ENCODE measurements at regions not wholly inside any gene's neighbourhood (a gene's known extent, or its start where the extent isn't known, plus 50 kb on each side); places are given as distances from the start of the nearest gene placed in this dataset.
A peak's percentile ranks its signal among the peaks of the same experiment; 100 is the strongest.

DNA sequence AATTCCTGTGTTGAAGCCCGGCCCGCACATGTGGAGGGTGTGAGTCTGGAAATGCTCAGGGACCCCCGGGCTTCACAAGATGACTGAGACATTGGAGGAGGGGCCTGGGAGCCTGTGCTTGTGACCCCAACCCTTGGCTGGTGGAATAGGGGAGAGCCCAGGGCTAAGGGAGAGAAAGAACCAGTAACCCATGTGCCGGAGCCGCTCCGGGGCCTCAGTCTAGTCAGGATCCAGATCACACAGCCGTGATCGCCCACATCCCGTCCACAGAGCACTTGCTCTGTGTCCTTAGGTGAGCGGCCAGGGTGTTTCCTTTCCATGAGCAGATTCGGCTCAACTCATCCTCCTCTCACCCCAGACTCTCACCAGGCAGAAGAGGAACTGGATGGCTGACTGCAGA is 152.3 kb upstream of the RPS6KA2 start:
- no peak for TF ChIP-seq POLR2A (IDR thresholded peaks at IDR 0.05)
- TF ChIP-seq, protein P1, sequence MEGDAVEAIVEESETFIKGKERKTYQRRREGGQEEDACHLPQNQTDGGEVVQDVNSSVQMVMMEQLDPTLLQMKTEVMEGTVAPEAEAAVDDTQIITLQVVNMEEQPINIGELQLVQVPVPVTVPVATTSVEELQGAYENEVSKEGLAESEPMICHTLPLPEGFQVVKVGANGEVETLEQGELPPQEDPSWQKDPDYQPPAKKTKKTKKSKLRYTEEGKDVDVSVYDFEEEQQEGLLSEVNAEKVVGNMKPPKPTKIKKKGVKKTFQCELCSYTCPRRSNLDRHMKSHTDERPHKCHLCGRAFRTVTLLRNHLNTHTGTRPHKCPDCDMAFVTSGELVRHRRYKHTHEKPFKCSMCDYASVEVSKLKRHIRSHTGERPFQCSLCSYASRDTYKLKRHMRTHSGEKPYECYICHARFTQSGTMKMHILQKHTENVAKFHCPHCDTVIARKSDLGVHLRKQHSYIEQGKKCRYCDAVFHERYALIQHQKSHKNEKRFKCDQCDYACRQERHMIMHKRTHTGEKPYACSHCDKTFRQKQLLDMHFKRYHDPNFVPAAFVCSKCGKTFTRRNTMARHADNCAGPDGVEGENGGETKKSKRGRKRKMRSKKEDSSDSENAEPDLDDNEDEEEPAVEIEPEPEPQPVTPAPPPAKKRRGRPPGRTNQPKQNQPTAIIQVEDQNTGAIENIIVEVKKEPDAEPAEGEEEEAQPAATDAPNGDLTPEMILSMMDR (IDR thresholded peaks at IDR 0.05): no peak
- no peak overlapping the region for H3K4me3 ChIP-seq (ENCODE audit: low read depth, poor library complexity, severe bottlenecking)
- 90 to 91% methylated on average over 11 of the region's 11 CpGs for WGBS, 2 donors
- intact Hi-C loops (cut with DNase I; ENCODE audit: low total_unique reads): no loop called here
- DNase-seq (ENCODE audit: low spot score in 2 of 2): peak; percentile 3 to 58

DNA sequence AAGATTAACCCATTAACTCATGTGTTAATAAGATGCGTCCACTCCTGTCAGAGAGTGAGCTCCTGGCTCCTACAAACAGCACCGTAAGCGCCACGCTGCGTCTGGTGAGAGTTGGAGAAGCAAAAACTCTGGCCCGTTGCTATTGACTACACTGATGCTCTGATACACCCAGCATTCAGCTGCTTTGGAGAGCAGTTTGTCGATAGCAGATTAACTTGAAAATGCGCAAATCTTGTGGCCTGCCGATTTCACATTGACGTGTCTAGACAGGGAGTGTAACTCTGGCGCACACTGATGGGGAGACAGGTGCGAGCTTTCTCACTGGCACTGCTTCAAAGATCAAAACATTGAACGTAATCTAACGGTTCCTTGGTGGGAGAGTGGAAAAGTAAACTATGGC is 151.7 kb upstream of the RPS6KA2 start:
- 85 to 89% methylated on average over 14 of the region's 14 CpGs for WGBS, 2 donors
- TF ChIP-seq, protein P1 (IDR thresholded peaks at IDR 0.05): no peak
- TF ChIP-seq POLR2A (IDR thresholded peaks at IDR 0.05): no peak
- no peak overlapping the region for H3K4me3 ChIP-seq (ENCODE audit: low read depth, poor library complexity, severe bottlenecking)
- intact Hi-C loops (cut with DNase I; ENCODE audit: low total_unique reads): no loop called here
- DNase-seq (ENCODE audit: low spot score in 2 of 2): peak; percentile 7 to 37

DNA sequence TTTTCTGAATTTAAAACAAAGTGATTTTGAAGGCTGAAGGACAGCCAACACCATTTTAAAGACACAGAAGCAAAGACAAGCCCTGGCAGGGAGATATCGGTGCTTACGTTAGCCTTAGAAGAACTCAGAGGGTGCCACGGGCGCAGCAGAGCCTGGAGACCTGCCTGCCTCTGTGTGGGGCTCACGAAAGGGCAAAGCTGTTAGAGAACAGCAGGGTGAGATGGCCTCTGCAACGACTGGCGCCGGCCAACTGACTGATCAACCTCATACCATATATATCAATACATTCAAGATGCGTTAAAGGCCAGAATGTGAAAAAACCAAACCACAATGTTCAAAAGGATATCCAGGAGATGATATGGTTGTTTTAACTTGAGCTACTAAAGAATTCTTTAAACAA is 151.0 kb upstream of the RPS6KA2 start:
- DNase-seq (ENCODE audit: low spot score in 2 of 2): peak; percentile 5 to 77
- no peak overlapping the region for H3K4me3 ChIP-seq (ENCODE audit: low read depth, poor library complexity, severe bottlenecking)
- 72 to 73% methylated on average over 9 of the region's 9 CpGs for WGBS, 2 donors
- intact Hi-C loops (cut with DNase I; ENCODE audit: low total_unique reads): no loop called here
- TF ChIP-seq, protein P1 (IDR thresholded peaks at IDR 0.05): no peak
- TF ChIP-seq POLR2A (IDR thresholded peaks at IDR 0.05): no peak

DNA sequence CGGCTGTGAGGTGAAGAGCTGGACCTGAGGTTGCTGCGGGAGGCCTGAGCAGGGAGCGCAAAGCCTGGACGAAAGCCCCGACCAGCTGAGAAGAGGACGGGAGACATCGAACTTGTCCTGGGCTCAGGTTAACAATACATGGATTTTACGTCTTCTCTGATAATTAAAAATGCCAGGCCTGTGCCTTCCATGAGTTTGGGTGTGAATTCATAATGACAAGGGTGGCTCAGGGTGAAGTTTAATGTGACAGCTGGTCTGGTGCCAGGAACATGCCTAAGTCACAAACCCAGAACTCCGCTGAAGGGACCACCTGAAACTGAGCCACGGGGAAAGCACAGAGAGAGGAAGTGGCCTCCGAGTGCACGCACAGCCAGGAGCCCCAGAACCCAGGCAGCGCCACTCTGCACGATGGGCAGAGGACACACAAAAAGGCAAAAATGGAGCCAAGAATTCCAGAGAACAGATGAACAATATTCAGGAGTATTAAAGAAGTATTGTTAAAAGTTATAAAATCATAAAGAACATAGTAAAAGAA is 150.1 kb upstream of the RPS6KA2 start:
- 80 to 81% methylated on average over 14 of the region's 14 CpGs for WGBS, 2 donors
- TF ChIP-seq, protein P1 (IDR thresholded peaks at IDR 0.05): no peak
- TF ChIP-seq POLR2A (IDR thresholded peaks at IDR 0.05): no peak
- H3K4me3 ChIP-seq (ENCODE audit: low read depth, poor library complexity, severe bottlenecking): no peak overlapping the region
- peak in 1 of 2 donors; percentile 71 for DNase-seq (ENCODE audit: low spot score in 2 of 2)
- intact Hi-C loops (cut with DNase I; ENCODE audit: low total_unique reads): no loop called here

DNA sequence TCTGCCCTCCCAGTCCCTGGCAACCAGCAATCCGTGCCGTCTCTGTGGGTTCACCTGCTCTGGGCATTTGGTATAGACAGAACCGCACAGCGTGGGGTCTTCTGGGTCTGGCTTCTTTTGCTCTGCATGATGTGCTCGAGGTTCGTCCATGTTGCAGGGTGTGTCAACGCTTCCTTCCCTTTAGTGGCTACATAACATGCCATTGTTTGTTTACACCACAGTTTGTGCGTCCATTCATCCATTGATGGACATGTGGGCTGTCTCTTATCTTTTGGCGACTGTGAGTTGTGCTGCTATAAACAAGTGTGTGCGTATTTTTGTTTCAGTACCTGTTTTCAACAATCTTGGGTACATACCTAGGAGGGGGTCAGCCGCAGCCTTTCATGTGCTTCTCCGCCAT is 149.5 kb upstream of the RPS6KA2 start:
- TF ChIP-seq, protein P1 (IDR thresholded peaks at IDR 0.05): no peak
- no peak for TF ChIP-seq POLR2A (IDR thresholded peaks at IDR 0.05)
- 88 to 92% methylated on average over 12 of the region's 12 CpGs for WGBS, 2 donors
- no peak overlapping the region for H3K4me3 ChIP-seq (ENCODE audit: low read depth, poor library complexity, severe bottlenecking)
- intact Hi-C loops (cut with DNase I; ENCODE audit: low total_unique reads): no loop called here
- DNase-seq (ENCODE audit: low spot score in 2 of 2): peak; percentile 3 to 68

DNA sequence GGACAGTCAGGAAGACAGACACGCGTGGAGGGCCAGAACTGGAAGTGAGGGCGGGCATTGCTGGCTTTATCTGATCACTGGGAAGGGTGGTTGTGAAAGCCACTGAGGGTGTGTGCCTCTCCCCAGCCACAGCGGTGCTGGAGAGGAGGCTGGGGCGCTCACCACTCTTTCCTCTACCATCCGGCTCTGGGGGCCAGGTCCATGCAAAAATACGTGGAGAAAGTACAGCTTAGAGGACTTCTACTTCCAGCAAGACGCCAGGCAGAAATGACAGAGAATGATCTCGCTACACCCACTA is 148.8 kb upstream of the RPS6KA2 start:
- peak in 1 of 2 donors; percentile 5 for DNase-seq (ENCODE audit: low spot score in 2 of 2)
- TF ChIP-seq POLR2A (IDR thresholded peaks at IDR 0.05): no peak
- TF ChIP-seq, protein P1 (IDR thresholded peaks at IDR 0.05): no peak
- WGBS, 2 donors: 73 to 84% methylated on average over 9 of the region's 9 CpGs
- H3K4me3 ChIP-seq (ENCODE audit: low read depth, poor library complexity, severe bottlenecking): no peak overlapping the region
- intact Hi-C loops (cut with DNase I; ENCODE audit: low total_unique reads): no loop called here
